HUES6 (cell line): ENCODE measurements at regions not wholly inside any gene's neighbourhood (a gene's known extent, or its start where the extent isn't known, plus 50 kb on each side); places are given as distances from the start of the nearest gene placed in this dataset.

Experiments used
- H3K27ac ChIP-seq: 2 replicates; pipeline ENCODE4 v1.7.0; 2013; ENCODE audit warnings: low read depth, mild to moderate bottlenecking, low read length, inconsistent platforms
- H3K27me3 ChIP-seq: 2 replicates; pipeline ENCODE4 v1.6.1; 2013; ENCODE audit warnings: low read length; ENCODE audit not compliant: control insufficient read depth, insufficient read depth
- H3K36me3 ChIP-seq: 2 replicates; pipeline ENCODE4 v1.6.1; 2013; ENCODE audit warnings: low read length; ENCODE audit not compliant: control insufficient read depth, insufficient read depth
- H3K4me1 ChIP-seq: 2 replicates; pipeline ENCODE4 v1.6.1; 2013; ENCODE audit warnings: low read length; ENCODE audit not compliant: control insufficient read depth, insufficient read depth
- H3K4me3 ChIP-seq: 2 replicates; pipeline ENCODE4 v1.5.1; 2013; ENCODE audit warnings: low read depth, low read length
- H3K9ac ChIP-seq: one replicate; pipeline ENCODE4 v1.6.1; 2013; ENCODE audit warnings: mild to moderate bottlenecking, low read length
- H3K9me3 ChIP-seq: 2 replicates; pipeline ENCODE4 v1.6.1; 2013; ENCODE audit warnings: low read depth, low read length; ENCODE audit not compliant: control insufficient read depth, insufficient read depth

DNA sequence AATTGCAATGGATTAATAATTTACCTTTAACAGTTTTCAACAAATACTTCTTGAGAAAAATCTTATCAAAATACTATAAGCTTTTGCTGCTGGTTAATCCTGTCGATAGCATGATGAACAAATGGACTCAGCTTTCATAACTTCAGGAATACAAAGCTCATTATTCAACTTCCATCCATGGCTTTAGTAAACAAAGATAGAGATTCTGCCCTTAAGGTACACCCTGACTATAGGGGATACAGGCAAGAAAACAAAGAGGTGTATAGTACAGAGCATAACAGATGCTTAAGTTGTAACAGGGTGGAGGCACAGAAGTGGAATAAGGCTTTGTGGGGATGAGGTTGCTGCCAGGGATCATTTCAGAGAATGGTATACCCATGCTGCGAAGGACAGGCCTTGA lies 57.0 kb upstream of the FOXN2 start:
- H3K9me3 ChIP-seq: no peaks in the 10 kb centered on the region
- no peak overlapping the region for H3K27ac ChIP-seq
- H3K9ac ChIP-seq: no peak overlapping the region
- no peaks in the 10 kb centered on the region for H3K36me3 ChIP-seq
- no peaks in the 10 kb centered on the region for H3K4me1 ChIP-seq
- no peaks in the 10 kb centered on the region for H3K27me3 ChIP-seq
- no peak overlapping the region for H3K4me3 ChIP-seq

DNA sequence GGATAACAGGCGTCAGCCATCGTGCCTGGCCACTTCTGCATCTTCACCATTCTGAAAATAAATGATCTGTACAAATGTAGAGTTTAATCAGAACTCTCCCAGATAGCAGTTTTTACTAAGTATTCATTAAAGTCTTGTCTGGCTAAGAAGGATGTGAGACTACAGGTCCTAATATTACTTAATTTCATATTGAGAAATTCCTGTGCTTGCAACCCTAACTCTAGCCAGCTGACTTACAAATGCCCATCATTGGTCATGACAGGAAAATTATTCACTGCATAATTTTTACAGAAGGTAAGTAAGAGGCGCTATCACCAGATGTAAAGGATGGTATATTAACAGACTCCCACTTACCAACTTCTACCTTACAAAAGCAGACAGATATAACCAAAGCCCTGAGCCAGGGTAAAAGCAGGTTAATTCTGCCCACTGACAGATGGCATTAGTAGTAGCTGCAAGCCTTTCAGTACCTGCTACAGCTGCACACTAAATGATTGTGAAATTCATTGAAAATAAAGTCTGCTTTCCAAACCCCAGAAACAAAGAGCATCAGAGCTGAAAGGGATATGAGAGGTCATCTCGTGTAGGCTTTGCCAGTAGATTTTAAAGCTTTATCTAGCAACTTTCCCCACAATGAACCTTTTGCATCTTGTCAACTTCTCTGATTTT lies 55.9 kb upstream of the FOXN2 start:
- H3K4me3 ChIP-seq: no peak overlapping the region
- H3K27ac ChIP-seq: no peak overlapping the region
- no peaks in the 10 kb centered on the region for H3K36me3 ChIP-seq
- H3K27me3 ChIP-seq: no peaks in the 10 kb centered on the region
- no peak overlapping the region for H3K9ac ChIP-seq
- no peaks in the 10 kb centered on the region for H3K9me3 ChIP-seq
- no peaks in the 10 kb centered on the region for H3K4me1 ChIP-seq

DNA sequence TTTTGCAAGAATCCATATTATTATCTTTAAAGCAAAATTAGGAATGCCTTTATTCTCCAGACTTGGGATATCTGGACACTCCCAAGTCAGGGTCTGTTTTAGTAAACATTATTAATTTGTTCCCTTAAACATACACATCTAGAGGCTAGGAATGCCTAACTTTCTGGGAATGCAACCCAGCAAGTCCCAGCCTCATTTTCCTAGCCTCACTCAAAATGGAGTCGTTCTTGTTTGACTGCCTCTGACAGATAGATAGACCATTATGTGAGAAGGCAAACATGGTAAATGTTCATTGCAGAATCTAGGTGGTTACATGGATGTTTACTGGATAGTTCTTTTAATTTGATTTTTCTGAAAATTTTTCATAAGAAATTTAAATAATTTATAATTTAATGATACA lies 54.7 kb upstream of the FOXN2 start:
- Histone ChIP-seq H3K4me3 (no peak overlapping the region), H3K9me3 (no peaks in the 10 kb centered on the region), H3K27ac (no peak overlapping the region), H3K27me3 (no peaks in the 10 kb centered on the region), H3K4me1 (no peaks in the 10 kb centered on the region), H3K36me3 (no peaks in the 10 kb centered on the region), H3K9ac (no peak overlapping the region)

DNA sequence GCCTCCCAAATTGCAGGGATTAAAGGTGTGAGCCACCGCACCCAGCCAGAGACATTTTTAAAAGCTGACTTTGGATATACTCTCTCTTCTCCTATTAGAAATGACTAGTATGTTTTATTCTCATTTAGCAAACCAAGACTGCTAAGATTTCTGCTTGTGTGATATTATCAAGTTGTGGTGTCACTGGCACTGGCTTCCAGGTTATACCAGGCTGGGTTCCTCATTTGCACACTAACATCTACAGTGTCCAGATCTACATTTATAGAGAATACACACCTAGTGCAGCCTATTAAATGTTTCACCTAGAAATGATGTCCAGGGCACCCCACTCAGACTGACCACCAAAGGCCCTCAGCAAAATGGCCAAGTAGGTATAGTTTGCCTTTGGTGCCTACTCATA lies 49.9 kb upstream of the FOXN2 start:
- H3K4me3 ChIP-seq: no peak overlapping the region
- no peaks in the 10 kb centered on the region for H3K36me3 ChIP-seq
- no peak overlapping the region for H3K9ac ChIP-seq

More for the DNA sequence above, 49.9 kb upstream of the FOXN2 start:
- Histone ChIP-seq H3K27ac (no peak overlapping the region), H3K27me3 (no peaks in the 10 kb centered on the region), H3K9me3 (no peaks in the 10 kb centered on the region), H3K4me1 (no peaks in the 10 kb centered on the region)
